K562 (cell line): ENCODE measurements at regions not wholly inside any gene's neighbourhood (a gene's known extent, or its start where the extent isn't known, plus 50 kb on each side); places are given as distances from the start of the nearest gene placed in this dataset.

Experiments
- CUX1 ChIP-seq: fragments of 200-800 bp; sonication (Bioruptor generic); IDR thresholded peaks from 2 replicates; pipeline ENCODE4 v1.6.1; 2016; ENCODE audit warnings: missing genetic modification characterization, missing compliant biosample characterization
- KLF16 ChIP-seq: IDR thresholded peaks from 2 replicates; pipeline ENCODE4 v1.6.1; 2016; ENCODE audit warnings: antibody characterized with exemption
- MBD1 ChIP-seq: fragments of 250-450 bp; sonication (Bioruptor Pico); IDR thresholded peaks from 2 replicates; pipeline ENCODE4 v1.8.0; 2022; ENCODE audit warnings: inconsistent platforms
- MCM3 ChIP-seq: fragments of 450-650 bp; IDR thresholded peaks from 2 replicates; pipeline ENCODE4 v1.6.1; 2016
- TRIM24 ChIP-seq, 2 experiments: fragments of 450-650 bp; IDR thresholded peaks; 2 replicates each; pipeline ENCODE4 v1.6.1; 2016
- ZNF583 ChIP-seq: fragments of 250-450 bp; sonication (Bioruptor Pico); IDR thresholded peaks from 2 replicates; pipeline ENCODE4 v1.4.0; 2020

- TF ChIP-seq CUX1 (CRISPR knock-in tag) (no peak), TRIM24 (IDR thresholded peaks at IDR 0.05) (no peak), ZNF583 (CRISPR knock-in tag) (no peak), MBD1 (CRISPR knock-in tag) (no peak), KLF16 (no peak), MCM3 (0 out of 2 replicates have a peak, but pooled peaks have one; percentile 79)
- TF ChIP-seq, all 486 proteins: peak for 3
Observed at GRCh38 chr5:11898-12297, 80.1 kb upstream of the PLEKHG4B start (continued).
